ENCODE measurements at regions not wholly inside any gene's neighbourhood (a gene's known extent, or its start where the extent isn't known, plus 50 kb on each side); places are given as distances from the start of the nearest gene placed in this dataset.

GRCh38 chr4:151568966-151569365, 160.0 kb downstream of the FHIP1A start:
- no peak for TF ChIP-seq CTCF (IDR thresholded peaks at IDR 0.05; ENCODE audit: insufficient read depth, low read length, poor library complexity, severe bottlenecking)
- TF ChIP-seq EZH2phosphoT487 (conservative IDR thresholded peaks at IDR 0.05; ENCODE audit: low read length), result no peak
- Histone ChIP-seq H3F3A (ENCODE audit: insufficient read depth) (no peaks in the 10 kb centered on the region), H3K9me2 (replicated peaks; ENCODE audit: insufficient read depth, low read length) (no peaks in the 10 kb centered on the region), H3K4me2 (ENCODE audit: low read depth, low read length, poor library complexity, severe bottlenecking) (no peak overlapping the region), H3K9me3 (ENCODE audit: insufficient read depth, low read length) (no peaks in the 10 kb centered on the region), H3K4me3 (ENCODE audit: insufficient read depth, low read length, poor library complexity, severe bottlenecking) (no peak overlapping the region), H3K36me3 (ENCODE audit: low read length) (no peaks in the 10 kb centered on the region), H3K9ac (ENCODE audit: low read length) (no peak overlapping the region), H3K27ac (ENCODE audit: low read depth, low read length) (no peak overlapping the region), H3K79me2 (ENCODE audit: insufficient read depth, low read length) (no peaks in the 10 kb centered on the region), H2AFZ (ENCODE audit: low read depth, low read length, severe bottlenecking) (no peak overlapping the region), H3K27me3 (ENCODE audit: low read length) (no peaks in the 10 kb centered on the region), H4K20me1 (ENCODE audit: low read depth, low read length) (no peaks in the 10 kb centered on the region)

- Histone ChIP-seq H2AFZ (ENCODE audit: low read depth, low read length, severe bottlenecking) (no peak overlapping the region), H3K4me3 (ENCODE audit: insufficient read depth, low read length, poor library complexity, severe bottlenecking) (no peak overlapping the region), H3K79me2 (ENCODE audit: insufficient read depth, low read length) (no peaks in the 10 kb centered on the region), H4K20me1 (ENCODE audit: low read depth, low read length) (no peaks in the 10 kb centered on the region), H3K9me3 (ENCODE audit: insufficient read depth, low read length) (no peaks in the 10 kb centered on the region), H3K27ac (ENCODE audit: low read depth, low read length) (no peak overlapping the region), H3K9me2 (replicated peaks; ENCODE audit: insufficient read depth, low read length) (no peaks in the 10 kb centered on the region), H3K4me2 (ENCODE audit: low read depth, low read length, poor library complexity, severe bottlenecking) (no peak overlapping the region), H3K36me3 (ENCODE audit: low read length) (no peaks in the 10 kb centered on the region), H3K9ac (ENCODE audit: low read length) (no peak overlapping the region), H3F3A (ENCODE audit: insufficient read depth) (no peaks in the 10 kb centered on the region), H3K27me3 (ENCODE audit: low read length) (no peaks in the 10 kb centered on the region)
- TF ChIP-seq CTCF (IDR thresholded peaks at IDR 0.05; ENCODE audit: insufficient read depth, low read length, poor library complexity, severe bottlenecking) (no peak), EZH2phosphoT487 (conservative IDR thresholded peaks at IDR 0.05; ENCODE audit: low read length) (no peak)
These were observed 160.7 kb downstream of the FHIP1A start for GRCh38 chr4:151569650-151570049.

GRCh38 chr4:151573474-151573873, 164.5 kb downstream of the FHIP1A start:
- Histone ChIP-seq H3K79me2 (ENCODE audit: insufficient read depth, low read length) (no peaks in the 10 kb centered on the region), H3K36me3 (ENCODE audit: low read length) (no peaks in the 10 kb centered on the region), H3K9ac (ENCODE audit: low read length) (no peak overlapping the region), H3K27me3 (ENCODE audit: low read length) (no peaks in the 10 kb centered on the region), H3K4me3 (ENCODE audit: insufficient read depth, low read length, poor library complexity, severe bottlenecking) (no peak overlapping the region), H3K9me2 (replicated peaks; ENCODE audit: insufficient read depth, low read length) (no peaks in the 10 kb centered on the region), H4K20me1 (ENCODE audit: low read depth, low read length) (no peaks in the 10 kb centered on the region), H3K4me2 (ENCODE audit: low read depth, low read length, poor library complexity, severe bottlenecking) (no peak overlapping the region), H3F3A (ENCODE audit: insufficient read depth) (no peaks in the 10 kb centered on the region), H3K27ac (ENCODE audit: low read depth, low read length) (no peak overlapping the region), H3K9me3 (ENCODE audit: insufficient read depth, low read length) (no peaks in the 10 kb centered on the region), H2AFZ (ENCODE audit: low read depth, low read length, severe bottlenecking) (no peak overlapping the region)
- TF ChIP-seq EZH2phosphoT487 (conservative IDR thresholded peaks at IDR 0.05; ENCODE audit: low read length) (no peak), CTCF (IDR thresholded peaks at IDR 0.05; ENCODE audit: insufficient read depth, low read length, poor library complexity, severe bottlenecking) (no peak)

Measured in SU-DHL-6 (cell line).